ENCODE measurements at regions not wholly inside any gene's neighbourhood (a gene's known extent, or its start where the extent isn't known, plus 50 kb on each side); places are given as distances from the start of the nearest gene placed in this dataset.

GRCh38 chr14:51512316-51512715, 139.4 kb upstream of the FRMD6 start:
- DNase-seq (ENCODE audit: low read depth in 3 of 3), result no peak

GRCh38 chr14:51513281-51513680, 138.4 kb upstream of the FRMD6 start:
- DNase-seq (ENCODE audit: low read depth in 3 of 3), result no peak

GRCh38 chr14:51513933-51514332, 137.8 kb upstream of the FRMD6 start:
- no peak for DNase-seq (ENCODE audit: low read depth in 3 of 3)

GRCh38 chr14:51515611-51516010, 136.1 kb upstream of the FRMD6 start:
- no peak for DNase-seq (ENCODE audit: low read depth in 3 of 3)

GRCh38 chr14:51516706-51517395, 134.9 kb upstream of the FRMD6 start:
- DNase-seq (ENCODE audit: low read depth in 3 of 3), result no peak

GRCh38 chr14:51518280-51518679, 133.4 kb upstream of the FRMD6 start:
- DNase-seq (ENCODE audit: low read depth in 3 of 3), result no peak

GRCh38 chr14:51518711-51519110, 133.0 kb upstream of the FRMD6 start:
- DNase-seq (ENCODE audit: low read depth in 3 of 3), result no peak

GRCh38 chr14:51520087-51520486, 131.6 kb upstream of the FRMD6 start:
- DNase-seq (ENCODE audit: low read depth in 3 of 3), result no peak

- no peak for DNase-seq (ENCODE audit: low read depth in 3 of 3)
These were observed 129.9 kb upstream of the FRMD6 start for GRCh38 chr14:51521764-51522163.

- DNase-seq (ENCODE audit: low read depth in 3 of 3), result no peak
These were observed 128.5 kb upstream of the FRMD6 start for GRCh38 chr14:51523243-51523642.

- DNase-seq (ENCODE audit: low read depth in 3 of 3), result no peak
These were observed 126.0 kb upstream of the FRMD6 start for GRCh38 chr14:51525739-51526138.

- no peak for DNase-seq (ENCODE audit: low read depth in 3 of 3)
These were observed 124.6 kb upstream of the FRMD6 start for GRCh38 chr14:51527073-51527472.

- no peak for DNase-seq (ENCODE audit: low read depth in 3 of 3)
These were observed 122.0 kb upstream of the FRMD6 start for GRCh38 chr14:51529736-51530135.

- no peak for DNase-seq (ENCODE audit: low read depth in 3 of 3)
These were observed 118.5 kb upstream of the FRMD6 start for GRCh38 chr14:51533160-51533559.

GRCh38 chr14:51533872-51534553, 117.7 kb upstream of the FRMD6 start:
- no peak for DNase-seq (ENCODE audit: low read depth in 3 of 3)

GRCh38 chr14:51534610-51535011, 117.1 kb upstream of the FRMD6 start:
- DNase-seq (ENCODE audit: low read depth in 3 of 3), result no peak

GRCh38 chr14:51535443-51536044, 116.2 kb upstream of the FRMD6 start:
- no peak for DNase-seq (ENCODE audit: low read depth in 3 of 3)

- DNase-seq (ENCODE audit: low read depth in 3 of 3), result no peak
These were observed 112.7 kb upstream of the FRMD6 start for GRCh38 chr14:51538973-51539372.

GRCh38 chr14:51539571-51540037, 112.1 kb upstream of the FRMD6 start:
- DNase-seq (ENCODE audit: low read depth in 3 of 3), result no peak

GRCh38 chr14:51540364-51540763, 111.3 kb upstream of the FRMD6 start:
- no peak for DNase-seq (ENCODE audit: low read depth in 3 of 3)

- DNase-seq (ENCODE audit: low read depth in 3 of 3), result no peak
These were observed 107.2 kb upstream of the FRMD6 start for GRCh38 chr14:51544471-51544870.

- no peak for DNase-seq (ENCODE audit: low read depth in 3 of 3)
These were observed 106.8 kb upstream of the FRMD6 start for GRCh38 chr14:51544901-51545300.

GRCh38 chr14:51545396-51545795, 106.3 kb upstream of the FRMD6 start:
- DNase-seq (ENCODE audit: low read depth in 3 of 3), result no peak

Data from stimulated activated CD4-positive, alpha-beta T cell treated with anti-CD3 and anti-CD28 coated beads, TNF-alpha, amount 100 ng/mL, for 4 hours (primary cell).